HG02623 (cell line): ENCODE measurements at regions not wholly inside any gene's neighbourhood (a gene's known extent, or its start where the extent isn't known, plus 50 kb on each side); places are given as distances from the start of the nearest gene placed in this dataset.

Experiments used
- ATAC-seq: cut with Tn5 transposase; IDR thresholded peaks from one replicate; pipeline ENCODE4 v1.9.1; 2021; ENCODE audit warnings: moderate library complexity; ENCODE audit not compliant: unreplicated experiment

GRCh38 chr10:112005044-112005443 lies 178.5 kb downstream of the GPAM start:
- ATAC-seq: no peak

- no peak for ATAC-seq
Measured at GRCh38 chr10:112006407-112006806, 177.2 kb downstream of the GPAM start.

- ATAC-seq: no peak
Measured at GRCh38 chr10:112006831-112007230, 176.7 kb downstream of the GPAM start.

- no peak for ATAC-seq
Measured at GRCh38 chr10:112022196-112022595, 161.4 kb downstream of the GPAM start.

GRCh38 chr10:112024079-112024478 lies 159.5 kb downstream of the GPAM start:
- ATAC-seq: no peak

- ATAC-seq: no peak
Measured at GRCh38 chr10:112025228-112025627, 158.3 kb downstream of the GPAM start.

GRCh38 chr10:112026438-112026837 lies 157.1 kb downstream of the GPAM start:
- no peak for ATAC-seq

GRCh38 chr10:112027731-112028280 lies 155.8 kb downstream of the GPAM start:
- no peak for ATAC-seq

- ATAC-seq: no peak
Measured at GRCh38 chr10:112030431-112030830, 153.1 kb downstream of the GPAM start.

GRCh38 chr10:112039823-112040222 lies 143.7 kb downstream of the GPAM start:
- ATAC-seq: no peak

GRCh38 chr10:112040696-112041095 lies 142.9 kb downstream of the GPAM start:
- ATAC-seq: no peak

GRCh38 chr10:112045938-112046337 lies 137.6 kb downstream of the GPAM start:
- no peak for ATAC-seq

- no peak for ATAC-seq
Measured at GRCh38 chr10:112047674-112048073, 135.9 kb downstream of the GPAM start.

- ATAC-seq: no peak
Measured at GRCh38 chr10:112052166-112052565, 131.4 kb downstream of the GPAM start.

GRCh38 chr10:112053895-112054294 lies 129.7 kb downstream of the GPAM start:
- ATAC-seq: no peak

GRCh38 chr10:112054516-112054915 lies 129.0 kb downstream of the GPAM start:
- no peak for ATAC-seq

- ATAC-seq: no peak
Measured at GRCh38 chr10:112057072-112057471, 126.5 kb downstream of the GPAM start.

- no peak for ATAC-seq
Measured at GRCh38 chr10:112059220-112059619, 124.3 kb downstream of the GPAM start.

GRCh38 chr10:112071596-112072133 lies 111.9 kb downstream of the GPAM start:
- no peak for ATAC-seq

GRCh38 chr10:112078003-112078402 lies 105.6 kb downstream of the GPAM start:
- no peak for ATAC-seq

- no peak for ATAC-seq
Measured at GRCh38 chr10:112080231-112080630, 103.3 kb downstream of the GPAM start.

GRCh38 chr10:112082120-112082519 lies 101.4 kb downstream of the GPAM start:
- ATAC-seq: no peak

GRCh38 chr10:112083472-112083871 lies 100.1 kb downstream of the GPAM start:
- no peak for ATAC-seq
